OCI-LY7 (cell line): ENCODE measurements at regions not wholly inside any gene's neighbourhood (a gene's known extent, or its start where the extent isn't known, plus 50 kb on each side); places are given as distances from the start of the nearest gene placed in this dataset.

Experiments used
- BruUV-seq: library from RNA; stranded (reverse); fragments of 400-500 nt; replicated peaks from 2 replicates; lab custom pipeline; 2021; lab: Mats Ljungman, UMichigan
- CTCF ChIA-PET: fragments of 300-600 bp; sonication (Branson Sonifier 250); formaldehyde crosslinking; loops from one replicate; lab custom pipeline; 2022; ENCODE audit warnings: antibody characterized with exemption; ENCODE audit not compliant: unreplicated experiment; lab: Charles Lee
- POLR2A ChIA-PET: fragments of 300-600 bp; sonication (Branson Sonifier 250); formaldehyde crosslinking; loops from one replicate; lab custom pipeline; 2022; ENCODE audit warnings: antibody characterized with exemption; lab: Charles Lee
- DNase-seq: peaks from one replicate; pipeline ENCODE4 v3.0.0-alpha.2; 2015; ENCODE audit warnings: low spot score
- H2AFZ ChIP-seq: fragments of 200-600 bp; sonication (generic), shearing (Covaris generic); 2 replicates; pipeline ENCODE4 v1.6.1; 2014; ENCODE audit warnings: mild to moderate bottlenecking, antibody characterized with exemption, low read length, moderate library complexity
- H3K27ac ChIP-seq: fragments of 200-600 bp; sonication (generic); 2 replicates; pipeline ENCODE4 v1.5.1; 2014; ENCODE audit warnings: mixed run types, low read depth, mild to moderate bottlenecking, moderate library complexity, low read length, inconsistent platforms; ENCODE audit not compliant: poor library complexity, severe bottlenecking
- H3K36me3 ChIP-seq: fragments of 200-600 bp; sonication (generic); 2 replicates; pipeline ENCODE4 v1.6.1; 2014; ENCODE audit warnings: mild to moderate bottlenecking, antibody characterized with exemption, low read length, moderate library complexity, mixed read lengths; ENCODE audit not compliant: insufficient read depth
- H3K4me1 ChIP-seq: fragments of 200-600 bp; sonication (generic); 2 replicates; pipeline ENCODE4 v1.5.1; 2014; ENCODE audit warnings: mild to moderate bottlenecking, low read length; ENCODE audit not compliant: insufficient read depth, poor library complexity, severe bottlenecking
- H3K4me2 ChIP-seq: fragments of 200-600 bp; sonication (generic); 2 replicates; pipeline ENCODE4 v1.6.1; 2014; ENCODE audit warnings: mild to moderate bottlenecking, low read length
- H3K4me3 ChIP-seq: fragments of 200-600 bp; sonication (generic); 2 replicates; pipeline ENCODE4 v1.5.1; 2014; ENCODE audit warnings: mild to moderate bottlenecking, low read depth, low read length; ENCODE audit not compliant: poor library complexity, severe bottlenecking
- H3K79me2 ChIP-seq: fragments of 200-600 bp; sonication (generic); 2 replicates; pipeline ENCODE4 v1.6.1; 2016; ENCODE audit warnings: low read depth, mild to moderate bottlenecking, low read length, moderate library complexity, mixed read lengths; ENCODE audit not compliant: insufficient read depth
- H3K9me2 ChIP-seq: fragments of 200-600 bp; sonication (generic); 2 replicates; pipeline ENCODE4 v1.6.1; 2016; ENCODE audit warnings: mild to moderate bottlenecking, low read length, mixed read lengths; ENCODE audit not compliant: insufficient read depth
- H3K9me3 ChIP-seq: fragments of 200-600 bp; sonication (generic); 2 replicates; pipeline ENCODE4 v1.6.1; 2014; ENCODE audit warnings: mild to moderate bottlenecking, mixed run types, low read length, mixed read lengths
- H4K20me1 ChIP-seq: fragments of 200-600 bp; sonication (generic); 2 replicates; pipeline ENCODE4 v1.6.1; 2014; ENCODE audit warnings: mild to moderate bottlenecking, antibody characterized with exemption, low read length, moderate library complexity, mixed read lengths; ENCODE audit not compliant: insufficient read depth
- EZH2phosphoT487 ChIP-seq: fragments of 200-600 bp; sonication (generic); IDR thresholded peaks from 2 replicates; pipeline ENCODE4 v1.6.1; 2018; ENCODE audit warnings: low read depth, borderline replicate concordance, mild to moderate bottlenecking, mixed run types, antibody characterized with exemption, low read length, moderate library complexity, mixed read lengths
- intact Hi-C: fragments of 100-400 bp; cut with micrococcal nuclease; formaldehyde crosslinking; loops from one replicate; pipeline ENCODE4 v1.10.0; 2022; ENCODE audit not compliant: unreplicated experiment
- TF ChIP-seq, protein P1 (sequence below): fragments of 200-600 bp; sonication (generic); conservative IDR thresholded peaks from 2 replicates; pipeline ENCODE4 v1.5.1; 2014; ENCODE audit warnings: mild to moderate bottlenecking, antibody characterized with exemption, low read length, moderate library complexity, mixed read lengths

DNA sequence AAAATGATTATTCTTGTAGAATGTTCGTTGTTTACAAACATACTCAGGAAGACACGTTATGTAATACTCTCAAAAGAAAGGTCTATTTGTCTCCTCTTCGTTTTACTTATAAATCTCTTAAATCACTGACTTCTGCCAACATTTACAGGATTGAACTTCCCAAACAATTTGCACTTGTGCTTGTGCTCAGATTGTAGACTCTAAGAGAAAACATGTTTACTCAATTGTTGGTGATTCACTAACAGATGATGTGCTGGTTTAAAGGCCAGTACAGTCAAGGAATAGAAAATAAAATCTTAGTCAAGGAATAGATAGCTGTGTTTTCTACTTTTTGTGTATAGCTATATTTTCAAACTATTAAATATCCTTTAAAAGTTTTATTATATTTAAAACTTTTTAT, 172.8 kb downstream of the GJA1 start:
- intact Hi-C loops, result no loop called here
- H3K9me2 ChIP-seq, result no peaks in the 10 kb centered on the region

DNA sequence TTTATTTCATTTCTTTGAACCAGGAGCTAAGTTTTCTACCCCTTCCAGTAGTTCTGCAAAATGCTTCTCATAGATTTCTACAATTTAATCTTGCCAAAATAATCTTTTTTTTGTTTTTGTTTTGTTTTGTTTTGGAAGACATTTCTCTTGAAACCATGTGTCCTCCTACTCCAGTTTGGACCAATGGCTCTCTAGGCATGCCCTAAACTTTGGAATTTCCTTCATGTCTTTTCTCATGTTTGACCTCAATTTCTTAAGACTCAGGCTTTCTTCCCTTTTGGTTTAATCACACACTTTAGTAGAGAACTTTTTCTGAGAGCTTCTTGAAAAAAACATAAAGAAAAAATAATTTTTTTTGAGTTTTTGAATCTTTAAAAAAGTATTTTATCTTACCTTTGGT, 173.8 kb downstream of the GJA1 start:
- TF ChIP-seq EZH2phosphoT487, result no peak
- TF ChIP-seq, protein P1, sequence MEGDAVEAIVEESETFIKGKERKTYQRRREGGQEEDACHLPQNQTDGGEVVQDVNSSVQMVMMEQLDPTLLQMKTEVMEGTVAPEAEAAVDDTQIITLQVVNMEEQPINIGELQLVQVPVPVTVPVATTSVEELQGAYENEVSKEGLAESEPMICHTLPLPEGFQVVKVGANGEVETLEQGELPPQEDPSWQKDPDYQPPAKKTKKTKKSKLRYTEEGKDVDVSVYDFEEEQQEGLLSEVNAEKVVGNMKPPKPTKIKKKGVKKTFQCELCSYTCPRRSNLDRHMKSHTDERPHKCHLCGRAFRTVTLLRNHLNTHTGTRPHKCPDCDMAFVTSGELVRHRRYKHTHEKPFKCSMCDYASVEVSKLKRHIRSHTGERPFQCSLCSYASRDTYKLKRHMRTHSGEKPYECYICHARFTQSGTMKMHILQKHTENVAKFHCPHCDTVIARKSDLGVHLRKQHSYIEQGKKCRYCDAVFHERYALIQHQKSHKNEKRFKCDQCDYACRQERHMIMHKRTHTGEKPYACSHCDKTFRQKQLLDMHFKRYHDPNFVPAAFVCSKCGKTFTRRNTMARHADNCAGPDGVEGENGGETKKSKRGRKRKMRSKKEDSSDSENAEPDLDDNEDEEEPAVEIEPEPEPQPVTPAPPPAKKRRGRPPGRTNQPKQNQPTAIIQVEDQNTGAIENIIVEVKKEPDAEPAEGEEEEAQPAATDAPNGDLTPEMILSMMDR, result no peak
- POLR2A ChIA-PET, result interaction anchor here (0.6 kb wide), 1 partner anchor 17 kb away, joined by 3 read pairs; no protein-coding TSS in a partner anchor

More for the DNA sequence above, 172.8 kb downstream of the GJA1 start:
- ChIA-PET POLR2A (no interaction called here), CTCF (no interaction called here)
- no TSS peak for BruUV-seq
- Histone ChIP-seq H3K36me3 (no peaks in the 10 kb centered on the region), H3K4me1 (no peaks in the 10 kb centered on the region), H4K20me1 (no peaks in the 10 kb centered on the region), H2AFZ (no peak overlapping the region), H3K4me3 (no peak overlapping the region), H3K4me2 (no peak overlapping the region), H3K9me3 (no peaks in the 10 kb centered on the region), H3K27ac (no peak overlapping the region), H3K79me2 (no peaks in the 10 kb centered on the region)
- no peak for DNase-seq
- TF ChIP-seq, protein P1, result no peak
- no peak for TF ChIP-seq EZH2phosphoT487

DNA sequence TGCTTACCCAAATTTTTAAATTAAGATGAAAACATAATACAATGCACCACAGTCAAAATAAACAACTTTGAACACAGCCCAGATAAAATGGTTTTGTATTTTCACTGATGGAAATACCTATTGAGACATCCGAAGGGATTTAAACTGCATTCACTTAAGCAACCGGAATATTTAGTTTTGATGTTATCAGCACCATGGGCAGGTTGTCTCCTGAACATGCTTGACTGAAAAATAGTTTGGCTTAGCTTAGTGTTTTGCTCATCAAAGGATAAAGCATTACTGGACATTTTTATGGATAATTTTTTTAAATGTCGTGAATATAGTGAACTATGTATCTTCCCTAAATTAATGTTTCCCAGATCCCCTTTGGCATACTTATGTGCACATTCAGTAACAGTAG, 177.5 kb downstream of the GJA1 start:
- Histone ChIP-seq H4K20me1 (no peaks in the 10 kb centered on the region), H3K27ac (no peak overlapping the region), H2AFZ (no peak overlapping the region), H3K9me3 (no peaks in the 10 kb centered on the region), H3K79me2 (no peaks in the 10 kb centered on the region), H3K9me2 (0 out of 2 replicates have a peak, but pooled peaks cover 2% of the 10 kb centered on the region), H3K4me2 (no peak overlapping the region), H3K36me3 (no peaks in the 10 kb centered on the region), H3K4me1 (no peaks in the 10 kb centered on the region), H3K4me3 (no peak overlapping the region)
- TF ChIP-seq EZH2phosphoT487, result no peak
- TF ChIP-seq, protein P1, result no peak
- CTCF ChIA-PET, result no interaction called here
- POLR2A ChIA-PET, result interaction anchor here (0.6 to 1.6 kb wide), 3 partner anchors 14 to 518 kb away, joined by 3 read pairs; no protein-coding TSS in a partner anchor
- DNase-seq, result no peak
- intact Hi-C loops, result no loop called here
- no TSS peak for BruUV-seq

More for the DNA sequence above, 173.8 kb downstream of the GJA1 start:
- no peaks in the 10 kb centered on the region for H3K36me3 ChIP-seq
- no peak overlapping the region for H3K4me2 ChIP-seq
- H3K27ac ChIP-seq, result no peak overlapping the region
- no peak overlapping the region for H3K4me3 ChIP-seq
- H4K20me1 ChIP-seq, result no peaks in the 10 kb centered on the region
- H3K9me2 ChIP-seq, result no peaks in the 10 kb centered on the region
- H2AFZ ChIP-seq, result no peak overlapping the region
- no peak for DNase-seq
- no TSS peak for BruUV-seq
- H3K79me2 ChIP-seq, result no peaks in the 10 kb centered on the region
- intact Hi-C loops, result no loop called here
- no peaks in the 10 kb centered on the region for H3K4me1 ChIP-seq
- CTCF ChIA-PET, result no interaction called here
- no peaks in the 10 kb centered on the region for H3K9me3 ChIP-seq
